GM19351 (cell line): ENCODE measurements at regions not wholly inside any gene's neighbourhood (a gene's known extent, or its start where the extent isn't known, plus 50 kb on each side); places are given as distances from the start of the nearest gene placed in this dataset.

Experiments
- ATAC-seq: cut with Tn5 transposase; IDR thresholded peaks from one replicate; pipeline ENCODE4 v1.9.1; 2021; ENCODE audit warnings: mild to moderate bottlenecking, moderate library complexity; ENCODE audit not compliant: unreplicated experiment

- ATAC-seq = no peak
Observed at GRCh38 chr5:103434057-103434456, 128.5 kb downstream of the NUDT12 start.

DNA sequence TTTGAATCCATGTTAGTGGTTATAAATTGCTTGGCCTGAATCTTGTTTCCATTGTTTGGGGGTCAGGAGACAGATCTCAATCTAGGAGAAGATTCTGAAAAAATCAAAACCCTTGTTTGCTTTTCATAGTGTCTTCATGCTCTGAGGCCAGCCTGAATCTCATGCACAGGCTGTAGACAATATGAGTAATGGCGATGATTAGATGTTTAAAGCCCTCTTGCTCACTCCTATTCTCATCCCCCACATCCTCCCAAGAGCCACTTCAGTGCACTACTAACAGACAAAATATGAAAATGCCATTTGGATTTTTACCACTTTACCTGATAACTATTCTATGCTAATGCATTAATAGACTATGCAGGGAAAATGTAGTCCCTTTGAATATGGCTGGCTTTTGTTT lies 129.4 kb downstream of the NUDT12 start:
- ATAC-seq = no peak

DNA sequence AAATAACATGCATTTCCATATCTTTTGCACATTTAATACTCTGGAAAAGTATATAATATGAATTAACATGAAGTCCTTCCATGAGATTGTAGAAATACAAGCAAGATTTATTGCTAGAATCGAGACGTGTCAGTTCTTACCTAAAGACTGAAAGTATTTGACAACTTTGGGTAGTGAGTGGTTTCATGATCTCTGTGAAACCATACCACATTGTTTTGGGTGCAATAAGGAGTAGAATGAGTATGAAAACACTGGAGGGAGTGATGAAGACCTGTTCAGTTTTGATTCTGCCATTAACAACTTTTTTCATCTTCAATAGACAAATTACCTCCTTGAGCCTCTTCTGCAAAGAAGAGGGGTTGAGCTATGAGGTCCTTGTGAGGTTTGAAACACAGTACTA lies 133.7 kb downstream of the NUDT12 start:
- ATAC-seq = peak; percentile 74

- ATAC-seq = peak; percentile 35
Observed at GRCh38 chr5:103428411-103428871, 134.1 kb downstream of the NUDT12 start.

- ATAC-seq = no peak
Observed at GRCh38 chr5:103427326-103427725, 135.3 kb downstream of the NUDT12 start.

DNA sequence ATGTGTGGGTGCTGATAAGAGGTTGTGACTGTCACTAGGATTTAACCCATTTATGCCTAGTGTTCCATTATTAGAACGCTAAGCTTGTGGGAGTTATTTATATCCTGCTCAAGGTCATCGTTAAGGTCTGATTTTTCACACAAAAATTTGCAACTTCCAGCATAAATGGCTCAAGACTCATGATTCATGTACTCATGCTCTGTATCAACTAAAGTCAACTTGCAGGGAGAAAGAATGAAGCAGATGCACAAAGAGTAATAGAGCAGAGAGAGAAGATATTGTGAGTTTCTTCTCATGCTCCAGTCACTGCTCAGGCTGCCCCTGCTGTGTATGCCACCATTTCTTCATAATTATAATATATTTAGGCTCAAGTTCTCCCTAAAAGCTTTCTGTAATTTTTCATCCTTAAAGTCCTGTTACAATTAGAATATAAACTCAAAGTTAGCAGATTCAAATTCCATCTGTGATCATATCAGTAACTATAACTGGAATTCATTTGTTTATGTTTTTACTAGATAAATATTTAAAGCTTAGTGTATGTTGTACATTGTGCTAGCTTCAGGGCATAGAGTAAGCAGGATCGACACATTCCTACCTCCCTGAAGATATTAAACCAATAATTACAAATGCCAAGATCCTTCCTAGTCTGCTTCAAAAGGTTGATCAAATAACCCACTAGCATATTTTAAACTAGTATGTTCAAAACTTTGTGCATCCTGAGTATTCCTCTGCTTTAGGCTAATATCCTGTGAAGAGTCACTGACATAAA lies 136.7 kb downstream of the NUDT12 start:
- no peak for ATAC-seq

- ATAC-seq = peak; percentile 58
Observed at GRCh38 chr5:103424453-103425205, 138.0 kb downstream of the NUDT12 start.

DNA sequence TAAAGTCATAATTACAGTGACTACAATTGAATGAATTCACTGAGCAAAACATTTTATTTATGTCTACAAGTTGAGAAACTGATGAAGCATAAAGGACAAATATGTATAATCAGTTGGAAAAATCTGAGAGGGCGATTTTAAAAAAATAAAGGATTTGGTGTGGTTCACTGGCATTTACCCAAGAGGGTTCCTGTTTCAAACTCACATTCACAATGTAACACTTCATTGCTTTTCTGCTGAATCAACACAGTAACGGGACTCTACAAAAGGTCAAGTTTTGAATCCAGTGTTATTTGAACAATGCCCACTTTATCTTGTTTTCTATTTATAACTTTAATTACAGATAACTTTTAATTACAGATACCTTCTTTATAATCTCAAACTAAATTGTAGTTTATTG lies 138.6 kb downstream of the NUDT12 start:
- no peak for ATAC-seq

DNA sequence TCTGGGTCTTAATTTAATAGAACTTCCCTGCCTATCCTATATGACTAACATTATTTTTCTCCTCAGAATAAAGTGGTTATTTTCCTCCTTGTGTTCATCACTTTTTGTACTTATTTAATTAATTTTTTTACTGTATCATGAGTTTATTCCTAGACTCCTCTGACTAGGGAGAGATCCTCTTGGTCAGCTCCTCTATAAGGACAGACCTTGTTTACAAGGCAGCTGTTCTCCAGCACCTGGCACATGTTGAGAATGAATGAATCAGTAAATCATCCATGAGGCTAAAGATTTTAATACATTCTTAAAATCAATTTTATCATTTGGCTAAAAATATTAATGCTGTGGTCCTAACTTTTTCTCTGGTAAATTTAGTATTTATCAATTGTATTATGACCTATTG lies 139.8 kb downstream of the NUDT12 start:
- ATAC-seq = no peak

- ATAC-seq = no peak
Observed at GRCh38 chr5:103414604-103415003, 148.0 kb downstream of the NUDT12 start.

GRCh38 chr5:103411711-103412110 lies 150.9 kb downstream of the NUDT12 start:
- ATAC-seq = no peak

DNA sequence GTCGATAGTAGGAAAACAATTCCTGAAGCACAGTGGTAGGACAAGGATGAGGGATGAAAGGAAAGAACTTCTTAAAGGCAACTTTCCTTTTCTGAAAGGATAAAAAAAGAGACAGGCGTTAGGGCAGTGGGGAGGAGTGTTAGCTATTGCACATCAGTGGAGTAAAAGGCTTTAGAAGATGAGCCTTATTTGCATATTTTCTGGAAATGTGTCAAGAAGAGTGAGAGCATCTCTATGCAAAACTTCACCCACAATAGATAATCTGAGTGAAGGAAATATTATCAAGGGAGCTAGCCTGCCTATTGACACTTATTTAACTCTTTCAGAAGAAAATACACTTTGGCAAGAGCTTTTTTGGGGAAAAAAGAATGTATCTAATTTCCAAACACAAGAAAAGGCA lies 151.6 kb downstream of the MACIR start:
- peak; percentile 95 for ATAC-seq

- no peak for ATAC-seq
Observed at GRCh38 chr5:103409013-103409670, 150.6 kb downstream of the MACIR start.

DNA sequence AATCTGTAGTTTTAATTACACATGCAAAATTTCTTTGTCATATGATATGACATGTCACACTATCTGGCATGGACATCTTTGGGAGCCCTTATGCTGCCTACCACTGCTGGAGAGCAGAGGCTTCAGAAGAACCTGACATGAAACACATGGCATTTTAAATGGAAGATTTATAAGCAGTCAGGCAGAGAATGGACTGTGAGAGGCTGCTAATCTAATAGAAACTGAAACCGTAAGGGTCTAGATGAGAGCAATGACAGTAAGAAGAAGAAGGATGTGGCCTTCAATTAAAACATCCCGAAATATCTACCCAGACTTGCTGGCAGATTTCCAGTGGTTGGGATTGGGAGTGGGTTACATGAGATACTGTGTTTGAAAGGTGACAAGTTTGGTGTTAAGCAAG lies 149.8 kb downstream of the MACIR start:
- ATAC-seq = peak; percentile 64

GRCh38 chr5:103407402-103407801 lies 148.8 kb downstream of the MACIR start:
- ATAC-seq = no peak

- ATAC-seq = no peak
Observed at GRCh38 chr5:103404483-103404882, 145.9 kb downstream of the MACIR start.

DNA sequence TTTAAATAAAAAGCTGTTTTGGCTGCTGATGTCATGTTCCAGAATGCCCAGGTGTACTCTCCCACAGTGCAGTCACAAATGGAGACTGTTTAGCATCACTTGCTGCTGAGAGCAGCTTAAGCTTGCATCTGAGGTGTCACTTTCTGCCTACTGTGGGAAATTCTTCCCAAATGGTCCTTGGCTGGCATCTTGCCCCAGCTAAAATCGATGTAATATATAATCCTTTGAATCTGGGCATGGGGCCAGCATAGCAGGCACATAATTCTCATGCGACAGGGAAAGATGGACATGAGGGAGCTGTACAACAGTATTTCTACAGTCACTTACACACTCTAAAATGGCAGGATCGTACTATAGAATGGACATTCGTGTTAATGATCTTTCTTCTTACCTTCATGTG lies 144.3 kb downstream of the MACIR start:
- no peak for ATAC-seq

DNA sequence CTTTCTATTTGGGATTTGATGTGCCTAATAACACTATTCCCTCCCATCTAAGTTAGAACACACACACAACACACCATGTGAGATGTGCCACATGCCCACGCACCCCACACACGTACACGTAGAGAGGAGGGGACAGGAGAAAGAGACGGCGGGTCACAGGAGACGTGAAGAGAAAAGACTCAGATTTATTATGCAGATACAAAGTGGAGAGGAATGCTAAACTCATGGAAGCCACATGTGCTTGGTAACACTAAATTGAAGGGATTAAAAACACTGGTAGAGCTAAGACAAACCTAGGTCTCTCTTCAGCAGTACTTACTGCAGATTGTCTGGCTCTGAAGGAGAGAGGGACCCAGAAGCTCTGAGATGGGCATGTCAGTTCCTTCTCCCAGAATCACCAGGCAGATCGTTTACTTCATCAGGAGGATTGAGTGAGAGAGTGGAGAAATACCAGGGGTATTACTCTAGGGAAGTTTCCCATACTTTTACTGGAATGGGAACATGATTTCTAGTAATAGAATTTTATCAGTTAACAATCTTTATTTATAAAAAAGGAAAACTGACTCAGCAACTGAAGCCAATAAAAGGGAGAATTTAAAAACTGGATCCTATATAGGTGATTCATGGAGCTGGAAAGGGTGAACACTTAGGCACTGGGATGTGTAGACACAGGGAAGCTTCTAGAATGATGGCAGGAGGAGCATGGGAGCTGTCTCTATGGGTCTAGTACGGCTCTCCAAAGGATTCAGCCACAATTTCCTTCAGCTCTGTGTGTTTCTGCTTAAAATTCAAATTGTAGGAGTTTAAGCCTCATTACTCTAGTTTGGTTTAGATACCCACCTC lies 139.4 kb downstream of the MACIR start:
- no peak for ATAC-seq

DNA sequence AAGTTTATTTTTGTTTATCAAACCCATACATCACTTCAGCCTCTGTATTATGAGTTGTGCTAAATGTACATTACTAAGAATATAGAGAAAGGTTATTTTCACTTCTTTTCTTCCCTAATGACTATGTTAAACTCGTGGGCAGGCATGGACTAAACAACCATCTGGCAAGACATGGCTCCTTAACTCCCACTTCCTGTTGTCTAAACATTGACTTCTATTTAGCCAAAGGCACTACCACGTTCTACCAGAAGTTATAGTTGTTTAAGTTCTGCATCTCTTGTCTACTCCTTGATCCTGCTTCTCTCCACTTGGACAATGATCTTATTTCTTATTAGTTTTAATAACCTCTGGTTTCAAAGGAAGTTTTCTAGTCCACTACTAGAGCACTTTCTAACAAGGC lies 136.1 kb downstream of the MACIR start:
- ATAC-seq = no peak

DNA sequence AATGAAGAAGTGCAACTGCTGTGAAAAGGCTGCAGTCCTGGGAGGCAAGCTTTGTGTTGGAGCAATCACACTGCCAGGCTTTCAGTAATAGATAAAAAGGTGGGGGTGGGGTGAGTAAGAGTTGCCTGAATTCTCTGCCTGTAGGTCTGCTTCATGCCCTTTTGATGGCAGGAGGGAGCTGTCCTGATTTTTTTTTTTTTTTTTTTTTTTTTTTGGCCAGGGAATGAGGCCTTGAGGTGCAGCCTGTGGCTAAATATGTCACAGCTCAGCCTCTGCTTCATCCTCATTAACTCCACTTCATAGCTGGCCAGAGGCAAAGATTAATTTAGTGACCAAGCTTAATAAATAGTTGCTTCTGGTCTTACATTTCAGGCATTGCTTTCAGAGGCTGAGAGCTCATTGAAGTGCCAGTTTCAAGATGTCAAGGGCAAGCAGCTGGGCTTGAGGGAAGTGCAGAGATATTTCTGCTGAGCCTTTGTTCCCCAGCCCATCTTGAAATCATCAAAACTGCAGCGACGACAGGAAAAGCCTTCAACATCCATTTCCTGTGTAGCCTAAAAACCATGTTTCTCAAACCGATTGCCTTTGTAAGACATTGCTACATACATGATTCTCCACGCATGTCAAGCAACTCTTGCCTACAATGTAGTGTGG lies 134.7 kb downstream of the MACIR start:
- ATAC-seq = no peak
